Posterior vena cava (tissue), 2 donors: ENCODE measurements at regions not wholly inside any gene's neighbourhood (a gene's known extent, or its start where the extent isn't known, plus 50 kb on each side); places are given as distances from the start of the nearest gene placed in this dataset.

Experiments
- DNase-seq: peaks from one replicate; pipeline ENCODE4 v3.0.0-alpha.2; 2020; ENCODE audit warnings: low spot score
- intact Hi-C, 2 donors: fragments of 100-400 bp; cut with DNase I; formaldehyde crosslinking; loops; one replicate each; pipeline versions ENCODE4 v1.14.1 to v1.14.2; 2022 to 2023
- donor health status: DM: yes; HTN: yes; CAD: no.
- donor health status: DM: yes; HTN: yes; CAD: no.

GRCh38 chr4:37015391-37015790 lies 229.2 kb upstream of the NWD2 start:
- intact Hi-C loops: no loop called here
- DNase-seq: no peak

GRCh38 chr4:37023504-37023903 lies 221.0 kb upstream of the NWD2 start:
- intact Hi-C loops: no loop called here
- DNase-seq: no peak

GRCh38 chr4:37023996-37024395 lies 220.5 kb upstream of the NWD2 start:
- DNase-seq: no peak
- intact Hi-C loops: no loop called here

- no peak for DNase-seq
Measured at GRCh38 chr4:37040816-37041215, 203.7 kb upstream of the NWD2 start.

GRCh38 chr4:37043342-37043741 lies 201.2 kb upstream of the NWD2 start:
- DNase-seq: no peak
- intact Hi-C loops: no loop called here

More at GRCh38 chr4:37040816-37041215, 203.7 kb upstream of the NWD2 start:
- intact Hi-C loops: no loop called here

- DNase-seq: no peak
- intact Hi-C loops: no loop called here
Measured at GRCh38 chr4:37051111-37051510, 193.4 kb upstream of the NWD2 start.

GRCh38 chr4:37051866-37052265 lies 192.7 kb upstream of the NWD2 start:
- intact Hi-C loops: no loop called here
- no peak for DNase-seq

GRCh38 chr4:37054531-37055077 lies 189.9 kb upstream of the NWD2 start:
- intact Hi-C loops: no loop called here
- DNase-seq: no peak

GRCh38 chr4:37058826-37059225 lies 185.7 kb upstream of the NWD2 start:
- DNase-seq: no peak
- intact Hi-C loops: no loop called here

- DNase-seq: no peak
Measured at GRCh38 chr4:37066159-37066558, 178.4 kb upstream of the NWD2 start.

GRCh38 chr4:37068580-37068979 lies 176.0 kb upstream of the NWD2 start:
- DNase-seq: no peak
- intact Hi-C loops: no loop called here

More at GRCh38 chr4:37066159-37066558, 178.4 kb upstream of the NWD2 start:
- intact Hi-C loops: no loop called here

- no peak for DNase-seq
- intact Hi-C loops: no loop called here
Measured at GRCh38 chr4:37070041-37070440, 174.5 kb upstream of the NWD2 start.

GRCh38 chr4:37071576-37071975 lies 173.0 kb upstream of the NWD2 start:
- intact Hi-C loops: no loop called here
- no peak for DNase-seq

GRCh38 chr4:37073226-37073840 lies 171.2 kb upstream of the NWD2 start:
- no peak for DNase-seq
- intact Hi-C loops: no loop called here

GRCh38 chr4:37082912-37083311 lies 161.6 kb upstream of the NWD2 start:
- DNase-seq: no peak
- intact Hi-C loops: no loop called here

- intact Hi-C loops: no loop called here
- DNase-seq: no peak
Measured at GRCh38 chr4:37095925-37096324, 148.6 kb upstream of the NWD2 start.

GRCh38 chr4:37101182-37101581 lies 143.4 kb upstream of the NWD2 start:
- DNase-seq: no peak
- intact Hi-C loops: no loop called here

GRCh38 chr4:37101686-37102085 lies 142.9 kb upstream of the NWD2 start:
- intact Hi-C loops: no loop called here
- no peak for DNase-seq

- intact Hi-C loops: no loop called here
- DNase-seq: no peak
Measured at GRCh38 chr4:37109756-37110155, 134.8 kb upstream of the NWD2 start.

- intact Hi-C loops: no loop called here
- DNase-seq: no peak
Measured at GRCh38 chr4:37124800-37125199, 119.7 kb upstream of the NWD2 start.

- DNase-seq: no peak
- intact Hi-C loops: no loop called here
Measured at GRCh38 chr4:37126051-37126450, 118.5 kb upstream of the NWD2 start.

- intact Hi-C loops: no loop called here
- no peak for DNase-seq
Measured at GRCh38 chr4:37130465-37130864, 114.1 kb upstream of the NWD2 start.
